Right lobe of liver (tissue), 6 donors: ENCODE measurements at regions not wholly inside any gene's neighbourhood (a gene's known extent, or its start where the extent isn't known, plus 50 kb on each side); places are given as distances from the start of the nearest gene placed in this dataset.

ENCODE experiments used
- ATAC-seq, 4 donors: fragments of 200-7000 bp; cut with Tn5 transposase; one replicate each; pipeline ENCODE4 v1.9.1; 2020; ENCODE audit warnings: mild to moderate bottlenecking in 4 of 4, moderate library complexity in 4 of 4
- DNase-seq, 3 donors: peaks; one replicate each; pipeline ENCODE4 v3.0.0-alpha.2; 2020
- H3K27ac ChIP-seq, 3 donors: fragments of 200-600 bp; one replicate each; pipeline ENCODE4 v1.8.0; 2022
- H3K27me3 ChIP-seq, 2 donors: fragments of 200-600 bp; one replicate each; pipeline ENCODE4 v1.8.0; 2022
- H3K36me3 ChIP-seq, 4 donors: fragments of 200-600 bp; sonication (generic) in 1 of 4; one replicate each; pipeline versions ENCODE4 v1.5.1 to v1.8.0; 2017 to 2022; ENCODE audit warnings: control low read depth in 1 of 4
- H3K4me1 ChIP-seq, 4 donors: fragments of 200-600 bp; sonication (generic) in 1 of 4; one replicate each; pipeline versions ENCODE4 v1.5.1 to v1.8.0; 2017 to 2022; ENCODE audit warnings: control low read depth in 1 of 4
- H3K4me3 ChIP-seq, 3 donors: fragments of 200-600 bp; one replicate each; pipeline ENCODE4 v1.8.0; 2022
- H3K9me3 ChIP-seq, 4 donors: fragments of 200-600 bp; sonication (generic) in 1 of 4; one replicate each; pipeline versions ENCODE4 v1.5.1 to v1.8.0; 2017 to 2022; ENCODE audit warnings: control low read depth in 1 of 4
- CTCF ChIP-seq, 4 donors: fragments of 200-600 bp in 3 of 4; fragments of 450-650 bp in 1 of 4; IDR thresholded peaks; one replicate each; pipeline versions ENCODE4 v1.5.1 to v1.8.0; 2016 to 2022; ENCODE audit warnings: antibody characterized with exemption in 4 of 4, mild to moderate bottlenecking in 2 of 4
- POLR2A ChIP-seq: fragments of 450-650 bp; IDR thresholded peaks from one replicate; pipeline ENCODE4 v1.6.1; 2017; ENCODE audit warnings: antibody characterized with exemption, mild to moderate bottlenecking
- WGBS: methylation state at CpG from one replicate; pipeline ENCODE4 v1.1.6; 2018; ENCODE audit warnings: low coverage, low lambda C conversion rate; ENCODE audit not compliant: insufficient coverage; ENCODE audit errors: missing lambda C conversion rate; 5-methylcytosine and 5-hydroxymethylcytosine counted together
- intact Hi-C, 2 donors: fragments of 100-400 bp; cut with DNase I; formaldehyde crosslinking; loops; one replicate each; pipeline versions ENCODE4 v1.11.2 to v1.14.1; 2022
- donor health status: DM: no; HTN: yes; CAD: no.
- donor health status: DM: no; HTN: no; CAD: no.
- donor health status: DM: no; HTN: no; CAD: no.
- donor health status: DM: no; HTN: yes; CAD: no.
- donor health status: DM: no; HTN: yes; CAD: no.

DNA sequence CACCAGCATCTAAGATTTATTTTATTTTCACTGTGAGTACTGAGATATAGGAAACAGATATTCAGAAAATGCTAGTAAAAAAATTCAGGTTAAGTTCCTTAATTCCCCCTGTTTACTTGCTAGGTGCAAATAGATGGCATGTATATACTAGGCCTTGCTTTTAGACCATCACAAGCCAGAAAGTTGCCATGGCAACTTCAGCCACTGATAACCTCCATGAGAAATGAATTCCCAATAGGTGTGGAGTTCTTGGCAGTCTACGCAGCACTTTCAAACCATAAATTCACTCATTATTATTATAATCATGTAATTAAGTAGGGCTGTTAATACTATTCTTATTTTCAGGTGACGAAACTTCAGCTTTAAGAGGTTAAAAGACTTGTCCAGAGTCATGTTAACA is 251.6 kb upstream of the TFAP2D start:
- Histone ChIP-seq H3K36me3 (no peaks in the 10 kb centered on the region), H3K4me1 (no peaks in the 10 kb centered on the region), H3K27me3 (no peaks in the 10 kb centered on the region), H3K4me3 (no peak overlapping the region), H3K9me3 (no peaks in the 10 kb centered on the region), H3K27ac (no peak overlapping the region)
- DNase-seq (no peak), ATAC-seq (no peak)
- TF ChIP-seq POLR2A (no peak), CTCF (IDR thresholded peaks at IDR 0.05) (no peak)
- intact Hi-C loops, result no loop called here
- WGBS, result 60% methylated on average over 2 of the region's 2 CpGs

GRCh38 chr6:50463931-50464330 is 249.4 kb upstream of the TFAP2D start:
- Histone ChIP-seq H3K4me1 (no peaks in the 10 kb centered on the region), H3K4me3 (no peak overlapping the region), H3K27ac (no peak overlapping the region), H3K36me3 (no peaks in the 10 kb centered on the region), H3K27me3 (no peaks in the 10 kb centered on the region), H3K9me3 (no peaks in the 10 kb centered on the region)
- ATAC-seq, result no peak
- WGBS, result 57% methylated on average over 4 of the region's 4 CpGs
- DNase-seq, result no peak
- TF ChIP-seq CTCF (IDR thresholded peaks at IDR 0.05) (no peak), POLR2A (no peak)
- intact Hi-C loops, result no loop called here

GRCh38 chr6:50467931-50468330 is 245.4 kb upstream of the TFAP2D start:
- DNase-seq, result no peak
- TF ChIP-seq CTCF (IDR thresholded peaks at IDR 0.05) (no peak), POLR2A (no peak)
- H3K27ac ChIP-seq, result no peak overlapping the region
- no peaks in the 10 kb centered on the region for H3K9me3 ChIP-seq
- no peaks in the 10 kb centered on the region for H3K4me1 ChIP-seq
- H3K27me3 ChIP-seq, result no peaks in the 10 kb centered on the region
- intact Hi-C loops, result no loop called here
- H3K4me3 ChIP-seq, result no peak overlapping the region
- no peak for ATAC-seq
- H3K36me3 ChIP-seq, result no peaks in the 10 kb centered on the region
- 63% methylated on average over 4 of the region's 4 CpGs for WGBS

DNA sequence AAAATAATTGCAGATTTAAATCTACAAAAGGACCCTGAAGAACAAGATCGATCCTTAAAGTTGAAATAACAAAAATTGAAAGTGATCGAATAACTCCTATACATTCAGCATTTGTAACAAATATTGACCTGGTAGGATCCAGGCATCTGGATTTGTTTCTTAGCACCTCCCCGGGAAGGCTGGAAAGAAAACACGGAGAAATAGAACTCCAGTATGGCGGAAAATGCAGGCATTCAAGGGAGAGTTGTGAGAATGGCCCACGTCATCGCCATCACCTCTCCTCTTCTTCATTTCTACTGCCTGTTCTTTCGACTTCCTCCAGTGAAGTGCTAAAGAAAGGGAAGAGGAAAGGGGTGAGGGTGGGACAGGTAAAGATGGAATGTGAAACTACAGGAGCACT is 242.3 kb upstream of the TFAP2D start:
- DNase-seq (no peak), ATAC-seq (no peak)
- Histone ChIP-seq H3K9me3 (no peaks in the 10 kb centered on the region), H3K27ac (no peak overlapping the region), H3K4me3 (no peak overlapping the region), H3K27me3 (no peaks in the 10 kb centered on the region), H3K4me1 (no peaks in the 10 kb centered on the region), H3K36me3 (no peaks in the 10 kb centered on the region)
- WGBS, result 49% methylated on average over 8 of the region's 8 CpGs
- TF ChIP-seq CTCF (IDR thresholded peaks at IDR 0.05), result no peak
- TF ChIP-seq POLR2A, result no peak
- intact Hi-C loops, result no loop called here

DNA sequence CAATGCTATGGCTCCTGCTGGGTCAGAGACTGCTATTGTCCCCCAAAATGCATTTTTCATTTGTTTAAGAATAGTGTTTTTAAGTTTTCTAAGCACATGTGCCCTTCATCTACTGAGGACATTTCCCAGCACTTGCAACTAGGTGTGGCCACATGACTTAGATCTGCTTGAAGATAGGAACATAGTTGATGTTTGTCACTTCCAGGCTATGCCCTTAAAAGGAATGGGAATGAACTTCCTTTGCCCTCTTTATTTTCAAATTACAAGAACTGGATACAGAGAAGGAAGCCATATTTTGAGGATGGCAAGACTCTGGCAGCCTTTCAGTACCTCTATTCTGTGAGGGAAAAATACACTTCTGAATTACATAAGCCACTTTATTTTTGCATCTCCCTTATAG is 203.0 kb upstream of the TFAP2D start:
- Histone ChIP-seq H3K9me3 (no peaks in the 10 kb centered on the region), H3K4me1 (no peaks in the 10 kb centered on the region), H3K27ac (no peak overlapping the region), H3K4me3 (no peak overlapping the region), H3K27me3 (no peaks in the 10 kb centered on the region), H3K36me3 (no peaks in the 10 kb centered on the region)
- ATAC-seq (no peak), DNase-seq (no peak)
- TF ChIP-seq POLR2A, result no peak
- TF ChIP-seq CTCF (IDR thresholded peaks at IDR 0.05), result no peak
- intact Hi-C loops, result no loop called here
